ENCODE measurements at regions not wholly inside any gene's neighbourhood (a gene's known extent, or its start where the extent isn't known, plus 50 kb on each side); places are given as distances from the start of the nearest gene placed in this dataset.

GRCh38 chr14:101643651-101644050, 82.4 kb downstream of the DIO3 start:
- TF ChIP-seq CTCF (IDR thresholded peaks at IDR 0.05), result no peak
- TF ChIP-seq POLR2AphosphoS5 (IDR thresholded peaks at IDR 0.05; ENCODE audit: low read depth, low read length), result no peak
